Fibroblast of villous mesenchyme (primary cell): ENCODE measurements at regions not wholly inside any gene's neighbourhood (a gene's known extent, or its start where the extent isn't known, plus 50 kb on each side); places are given as distances from the start of the nearest gene placed in this dataset.

Source experiments
- DNase-seq: peaks from one replicate; pipeline ENCODE4 v3.0.0-alpha.2; 2010; ENCODE audit warnings: low read depth
- H3K4me3 ChIP-seq: 2 replicates; pipeline ENCODE4 v1.5.1; 2011; ENCODE audit warnings: low read depth, mild to moderate bottlenecking, low read length
- CTCF ChIP-seq: IDR thresholded peaks from 2 replicates; pipeline ENCODE4 v1.5.1; 2012; ENCODE audit warnings: low read depth, mild to moderate bottlenecking, low read length; ENCODE audit not compliant: insufficient read depth

DNA sequence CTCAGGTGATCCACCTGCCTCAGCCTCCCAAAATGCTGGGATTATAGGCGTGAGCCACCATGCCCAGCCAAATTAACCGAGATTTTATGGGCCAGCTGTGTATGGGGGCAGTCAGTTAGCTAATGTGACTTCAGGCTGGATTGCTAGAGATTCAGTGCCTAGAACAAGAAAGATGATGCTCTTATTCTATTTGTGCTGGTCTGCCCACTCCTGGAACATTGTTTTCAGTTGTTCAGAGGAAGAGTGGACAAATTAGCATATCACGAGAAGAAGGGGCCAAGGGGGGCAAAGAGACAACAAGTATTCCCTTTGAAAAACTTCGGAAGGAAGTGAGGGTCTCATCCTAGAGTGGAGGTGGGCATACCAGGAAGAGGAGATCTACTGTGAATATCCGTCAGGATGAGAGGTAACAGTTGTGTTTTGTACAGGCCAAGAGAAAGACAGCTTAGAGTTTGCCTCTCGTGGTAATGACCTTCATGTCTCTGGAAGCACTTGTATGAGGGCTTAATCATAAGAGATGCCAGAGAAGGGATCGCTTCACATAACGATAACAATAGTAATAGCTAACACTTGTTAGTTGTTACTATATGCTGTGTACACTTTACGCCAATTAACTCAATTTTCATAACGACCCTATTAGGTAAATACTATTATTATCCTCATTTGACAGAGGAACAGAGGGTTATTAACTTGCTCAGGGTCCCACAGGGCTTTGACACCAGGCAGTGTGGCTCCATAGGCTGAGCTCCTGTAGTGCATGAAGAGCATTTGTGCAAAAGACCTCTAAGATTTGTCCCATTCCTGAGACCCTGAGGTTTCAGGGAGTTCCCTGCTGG, 138.3 kb downstream of the DDX1 start:
- DNase-seq: no peak
- TF ChIP-seq CTCF: no peak
- H3K4me3 ChIP-seq: no peak overlapping the region

DNA sequence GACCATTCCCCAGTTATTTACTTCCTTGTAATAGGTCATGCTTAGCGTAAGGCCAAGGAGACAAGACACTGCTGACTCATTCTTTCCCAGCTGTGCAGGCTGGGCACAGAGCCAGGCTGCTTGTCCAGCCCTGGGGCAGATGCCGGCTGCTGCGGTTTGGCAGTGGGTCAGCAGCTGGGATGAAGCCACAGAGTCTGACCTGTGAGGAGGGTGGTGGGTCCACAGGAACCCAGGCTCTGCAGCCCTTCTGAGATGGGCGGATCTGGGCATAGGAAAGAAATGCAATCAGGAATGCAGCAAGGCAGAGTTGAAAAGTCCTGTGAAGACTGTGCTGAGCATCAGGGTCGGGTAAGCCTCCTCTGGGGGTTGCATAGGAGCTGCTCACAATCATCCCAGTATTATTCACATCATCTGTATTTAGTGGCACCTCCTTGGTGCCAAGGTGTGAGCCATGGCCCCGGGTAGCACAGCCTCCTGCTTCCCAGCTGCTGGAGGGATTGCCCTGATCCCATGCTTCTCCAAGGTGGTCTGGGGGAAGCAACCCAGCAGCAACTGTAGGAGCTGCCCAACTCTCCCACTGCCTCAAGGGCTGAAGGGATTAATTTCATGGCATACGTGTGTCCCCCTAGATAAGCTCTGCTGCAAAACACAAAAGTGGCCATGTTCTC, 139.0 kb downstream of the DDX1 start:
- peak; percentile 98 for DNase-seq
- TF ChIP-seq CTCF: no peak
- no peak overlapping the region for H3K4me3 ChIP-seq

GRCh38 chr2:15731213-15731888, 139.7 kb downstream of the DDX1 start:
- TF ChIP-seq CTCF: no peak
- DNase-seq: no peak
- H3K4me3 ChIP-seq: no peak overlapping the region

- H3K4me3 ChIP-seq: no peak overlapping the region
- DNase-seq: no peak
- no peak for TF ChIP-seq CTCF
Measured at GRCh38 chr2:15731889-15732271, 140.2 kb downstream of the DDX1 start.

GRCh38 chr2:15732341-15733077, 140.8 kb downstream of the DDX1 start:
- no peak overlapping the region for H3K4me3 ChIP-seq
- DNase-seq: peak; percentile 15
- TF ChIP-seq CTCF: no peak

GRCh38 chr2:15733867-15734673, 142.4 kb downstream of the DDX1 start:
- DNase-seq: peak; percentile 86
- no peak overlapping the region for H3K4me3 ChIP-seq
- TF ChIP-seq CTCF: no peak
